CD4-positive, alpha-beta T cell (primary cell): ENCODE measurements at regions not wholly inside any gene's neighbourhood (a gene's known extent, or its start where the extent isn't known, plus 50 kb on each side); places are given as distances from the start of the nearest gene placed in this dataset.

Source experiments
- ATAC-seq: fragments of 200-7000 bp; cut with Tn5 transposase; one replicate; pipeline ENCODE4 v1.10.0; 2022; ENCODE audit warnings: mild to moderate bottlenecking; ENCODE audit not compliant: poor library complexity
- CTCF ChIA-PET: fragments of 350-600 bp; sonication (Branson Sonifier 250); formaldehyde crosslinking; loops from one replicate; lab custom pipeline; 2021; ENCODE audit warnings: antibody characterized with exemption, inconsistent platforms; lab: Charles Lee
- POLR2A ChIA-PET: fragments of 350-600 bp; sonication (Branson Sonifier 250); formaldehyde crosslinking; loops from one replicate; lab custom pipeline; 2021; ENCODE audit warnings: antibody characterized with exemption, inconsistent platforms; lab: Charles Lee
- DNase-seq, 14 experiments: peaks; one replicate each; pipeline ENCODE4 v3.0.0-alpha.2; 2013 to 2020; ENCODE audit warnings: mixed read lengths in 2 of 14
- H3K27ac ChIP-seq, 2 donors: one replicate each; pipeline versions ENCODE4 v1.5.1 to v1.7.0; 2013; ENCODE audit warnings: low read length in 2 of 2, low read depth in 1 of 2, mild to moderate bottlenecking in 1 of 2
- H3K27me3 ChIP-seq, 2 experiments: 1 replicate in 1 of 2; 2 replicates in 1 of 2; pipeline versions ENCODE4 v1.6.1 to v1.7.0; 2013; ENCODE audit warnings: low read length in 2 of 2, control low read depth in 1 of 2, mild to moderate bottlenecking in 1 of 2, moderate library complexity in 1 of 2; ENCODE audit not compliant: insufficient read depth in 2 of 2, control insufficient read depth in 1 of 2
- H3K36me3 ChIP-seq: one replicate; pipeline ENCODE4 v1.6.1; 2013; ENCODE audit warnings: low read length, control low read depth; ENCODE audit not compliant: insufficient read depth
- H3K4me1 ChIP-seq: one replicate; pipeline ENCODE4 v1.6.1; 2013; ENCODE audit warnings: low read length, control low read depth; ENCODE audit not compliant: insufficient read depth
- H3K4me3 ChIP-seq: one replicate; pipeline ENCODE4 v1.5.1; 2013; ENCODE audit warnings: mild to moderate bottlenecking, low read length, moderate library complexity
- H3K9me3 ChIP-seq, 2 experiments: 1 replicate in 1 of 2; 2 replicates in 1 of 2; pipeline versions ENCODE4 v1.6.1 to v1.7.0; 2013; ENCODE audit warnings: low read length in 2 of 2, mild to moderate bottlenecking in 2 of 2, control low read depth in 1 of 2, moderate library complexity in 1 of 2; ENCODE audit not compliant: control insufficient read depth in 1 of 2, insufficient read depth in 1 of 2
- H3K27ac Mint-ChIP-seq: one replicate; pipeline ENCODE4 v1.8.0; 2020; ENCODE audit warnings: mixed read lengths
- H3K27me3 Mint-ChIP-seq: one replicate; pipeline ENCODE4 v1.8.0; 2021; ENCODE audit warnings: mixed read lengths
- H3K36me3 Mint-ChIP-seq: one replicate; pipeline ENCODE4 v1.8.0; 2021; ENCODE audit warnings: low read depth, mixed read lengths
- H3K4me1 Mint-ChIP-seq: one replicate; pipeline ENCODE4 v1.8.0; 2021; ENCODE audit warnings: low read depth, mixed read lengths
- H3K4me3 Mint-ChIP-seq: one replicate; pipeline ENCODE4 v1.8.0; 2020; ENCODE audit warnings: mild to moderate bottlenecking, mixed read lengths
- H3K9me3 Mint-ChIP-seq: one replicate; pipeline ENCODE4 v1.8.0; 2020; ENCODE audit warnings: mixed read lengths
- intact Hi-C, 2 experiments: fragments of 100-400 bp; cut with DNase I in 1 of 2; cut with micrococcal nuclease in 1 of 2; formaldehyde crosslinking; loops; one replicate each; pipeline versions ENCODE4 v1.15.1 to v1.9.0; 2023 to 2025; cut with DNase I, micrococcal nuclease
- TF ChIP-seq, protein P1 (sequence below): fragments of 200-600 bp; IDR thresholded peaks from one replicate; pipeline ENCODE4 v1.8.0; 2022; ENCODE audit warnings: antibody characterized with exemption, mild to moderate bottlenecking

DNA sequence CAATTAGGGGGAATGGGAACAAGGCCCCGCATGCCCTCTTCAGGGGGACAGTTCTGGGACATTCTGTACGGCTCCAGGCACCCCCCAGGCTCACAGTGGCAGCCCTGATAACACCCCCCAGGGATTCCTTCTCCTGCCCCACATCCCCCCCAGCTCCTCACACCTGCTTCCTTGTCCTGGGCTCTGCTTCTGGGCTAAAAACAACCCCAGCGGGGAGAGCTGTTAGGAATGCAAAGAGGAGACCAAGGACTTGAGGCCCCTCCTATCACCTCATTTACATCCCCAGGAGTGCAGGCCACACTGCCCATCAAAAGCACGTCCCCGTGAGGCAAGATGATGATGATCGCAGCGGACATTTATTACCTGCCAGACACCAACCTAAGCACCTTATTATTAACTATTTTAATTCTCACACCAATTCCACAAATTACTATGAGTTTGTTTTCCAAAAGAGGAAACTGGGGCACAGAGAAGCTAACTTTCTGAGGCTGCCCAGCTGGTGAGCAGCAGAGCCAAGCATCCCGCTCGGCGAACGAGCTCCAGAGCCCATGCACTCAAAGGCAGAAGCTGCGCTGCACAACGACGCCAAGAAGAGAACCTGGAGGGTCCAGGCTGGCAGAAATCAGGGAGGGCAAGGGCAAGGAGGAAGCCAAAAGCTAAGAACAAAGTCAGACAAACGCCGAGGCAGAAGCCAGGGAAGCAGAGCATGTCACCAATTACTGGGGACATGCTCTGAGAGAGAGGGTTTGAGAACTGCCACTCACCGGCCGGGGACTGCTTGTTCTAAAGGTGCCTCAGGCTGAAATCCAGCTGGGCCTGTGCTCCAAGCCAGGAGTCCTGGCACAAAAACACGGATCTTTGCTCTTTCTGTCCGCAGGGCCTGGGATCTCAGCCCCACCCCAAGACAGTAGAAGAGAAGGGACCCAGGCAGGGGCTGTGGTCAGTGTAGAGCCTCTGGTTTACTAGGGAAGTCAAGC lies 76.2 kb upstream of the NSMCE3 start:
- no peaks in the 10 kb centered on the region for H3K27me3 ChIP-seq
- Mint-ChIP-seq H3K4me3 (no peak overlapping the region), H3K36me3 (no peaks in the 10 kb centered on the region), H3K27ac (no peak overlapping the region), H3K9me3 (no peaks in the 10 kb centered on the region), H3K27me3 (peaks cover 10% of the 10 kb centered on the region), H3K4me1 (no peaks in the 10 kb centered on the region)
- no peak overlapping the region for H3K4me3 ChIP-seq
- POLR2A ChIA-PET, result no interaction called here
- TF ChIP-seq, protein P1, sequence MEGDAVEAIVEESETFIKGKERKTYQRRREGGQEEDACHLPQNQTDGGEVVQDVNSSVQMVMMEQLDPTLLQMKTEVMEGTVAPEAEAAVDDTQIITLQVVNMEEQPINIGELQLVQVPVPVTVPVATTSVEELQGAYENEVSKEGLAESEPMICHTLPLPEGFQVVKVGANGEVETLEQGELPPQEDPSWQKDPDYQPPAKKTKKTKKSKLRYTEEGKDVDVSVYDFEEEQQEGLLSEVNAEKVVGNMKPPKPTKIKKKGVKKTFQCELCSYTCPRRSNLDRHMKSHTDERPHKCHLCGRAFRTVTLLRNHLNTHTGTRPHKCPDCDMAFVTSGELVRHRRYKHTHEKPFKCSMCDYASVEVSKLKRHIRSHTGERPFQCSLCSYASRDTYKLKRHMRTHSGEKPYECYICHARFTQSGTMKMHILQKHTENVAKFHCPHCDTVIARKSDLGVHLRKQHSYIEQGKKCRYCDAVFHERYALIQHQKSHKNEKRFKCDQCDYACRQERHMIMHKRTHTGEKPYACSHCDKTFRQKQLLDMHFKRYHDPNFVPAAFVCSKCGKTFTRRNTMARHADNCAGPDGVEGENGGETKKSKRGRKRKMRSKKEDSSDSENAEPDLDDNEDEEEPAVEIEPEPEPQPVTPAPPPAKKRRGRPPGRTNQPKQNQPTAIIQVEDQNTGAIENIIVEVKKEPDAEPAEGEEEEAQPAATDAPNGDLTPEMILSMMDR, result no peak
- no peak overlapping the region for H3K27ac ChIP-seq
- no peaks in the 10 kb centered on the region for H3K36me3 ChIP-seq
- no peaks in the 10 kb centered on the region for H3K9me3 ChIP-seq
- no peak for DNase-seq
- CTCF ChIA-PET, result interaction anchor here (1.0 kb wide), 1 partner anchor 9 kb away, joined by 3 read pairs; no protein-coding TSS in a partner anchor
- ATAC-seq, result no peak
- no peaks in the 10 kb centered on the region for H3K4me1 ChIP-seq
- intact Hi-C loops, result loop anchor here in 1 of 2 experiments (2.0 kb wide), 1 partner anchor 13 kb away; no protein-coding TSS in a partner anchor

DNA sequence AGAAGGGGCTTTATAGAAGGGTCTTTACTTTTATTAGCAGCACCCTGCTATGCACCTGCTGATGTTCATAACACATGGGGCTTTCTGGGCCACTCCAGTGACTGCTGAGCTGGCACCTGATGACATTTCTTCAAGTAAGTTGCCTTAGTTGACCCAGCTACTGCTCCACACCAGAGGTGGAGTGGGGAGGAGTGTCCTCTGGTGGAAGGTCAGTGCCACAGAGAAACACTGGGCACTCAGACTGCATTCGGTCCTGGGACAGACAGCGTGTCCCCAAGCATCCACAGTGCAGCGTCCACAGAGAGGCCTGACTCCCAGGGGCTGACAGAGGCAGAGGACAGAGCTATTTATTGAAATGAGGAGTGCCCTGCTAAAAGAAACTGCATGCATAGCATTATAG lies 74.9 kb upstream of the NSMCE3 start:
- Mint-ChIP-seq H3K4me3 (no peak overlapping the region), H3K27ac (no peak overlapping the region), H3K27me3 (peaks cover 10% of the 10 kb centered on the region), H3K4me1 (no peaks in the 10 kb centered on the region), H3K9me3 (no peaks in the 10 kb centered on the region), H3K36me3 (no peaks in the 10 kb centered on the region)
- H3K4me3 ChIP-seq, result no peak overlapping the region
- DNase-seq (peak in 1 of 14 experiments; percentile 1), ATAC-seq (no peak)
- CTCF ChIA-PET, result no interaction called here
- no peaks in the 10 kb centered on the region for H3K9me3 ChIP-seq
- POLR2A ChIA-PET, result no interaction called here
- no peaks in the 10 kb centered on the region for H3K27me3 ChIP-seq
- H3K27ac ChIP-seq, result no peak overlapping the region
- no peaks in the 10 kb centered on the region for H3K36me3 ChIP-seq
- no peaks in the 10 kb centered on the region for H3K4me1 ChIP-seq
- TF ChIP-seq, protein P1, result no peak
- intact Hi-C loops, result loop anchor here in 1 of 2 experiments (2.0 kb wide), 1 partner anchor 14 kb away; no protein-coding TSS in a partner anchor

DNA sequence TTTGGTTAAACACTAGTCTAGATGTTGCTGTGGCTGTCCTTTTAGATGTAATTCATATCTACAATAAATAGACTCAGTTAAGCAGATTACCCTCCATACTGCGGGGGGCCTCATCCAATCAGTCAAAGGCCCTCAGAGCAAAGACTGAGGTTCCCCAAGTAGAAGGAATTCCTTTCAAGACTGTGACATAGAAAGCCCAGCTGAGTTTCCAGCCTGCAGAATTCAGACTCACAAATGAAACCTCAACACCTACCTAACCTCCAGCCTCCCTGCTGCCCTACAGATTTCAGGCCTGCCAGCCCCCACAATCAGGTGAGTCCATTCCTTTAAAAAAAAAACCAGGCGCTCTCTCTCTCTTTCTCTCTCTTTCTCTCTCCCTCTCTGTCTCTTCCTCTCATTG lies 73.6 kb upstream of the NSMCE3 start:
- CTCF ChIA-PET, result no interaction called here
- no peaks in the 10 kb centered on the region for H3K4me1 ChIP-seq
- intact Hi-C loops, result no loop called here

More for the DNA sequence above, 73.6 kb upstream of the NSMCE3 start:
- no peaks in the 10 kb centered on the region for H3K9me3 ChIP-seq
- ATAC-seq (no peak), DNase-seq (no peak)
- Mint-ChIP-seq H3K27ac (no peak overlapping the region), H3K4me1 (no peaks in the 10 kb centered on the region), H3K27me3 (peaks cover 9% of the 10 kb centered on the region), H3K9me3 (no peaks in the 10 kb centered on the region), H3K4me3 (no peak overlapping the region), H3K36me3 (no peaks in the 10 kb centered on the region)
- POLR2A ChIA-PET, result no interaction called here
- H3K36me3 ChIP-seq, result no peaks in the 10 kb centered on the region
- H3K27me3 ChIP-seq, result no peaks in the 10 kb centered on the region
- TF ChIP-seq, protein P1, result no peak
- H3K27ac ChIP-seq, result no peak overlapping the region
- no peak overlapping the region for H3K4me3 ChIP-seq
